Duodenal mucosa (tissue), 2 donors: ENCODE measurements at regions not wholly inside any gene's neighbourhood (a gene's known extent, or its start where the extent isn't known, plus 50 kb on each side); places are given as distances from the start of the nearest gene placed in this dataset.

Experiments used
- H3K27ac ChIP-seq: one replicate; pipeline ENCODE4 v1.7.0; 2013; ENCODE audit warnings: low read depth, low read length
- H3K27me3 ChIP-seq, 2 donors: one replicate each; pipeline ENCODE4 v1.7.0; 2013; ENCODE audit warnings: low read length in 2 of 2, control low read depth in 1 of 2; ENCODE audit not compliant: insufficient read depth in 2 of 2, control insufficient read depth in 1 of 2
- H3K36me3 ChIP-seq, 2 donors: one replicate each; pipeline ENCODE4 v1.7.0; 2013; ENCODE audit warnings: low read length in 2 of 2, control low read depth in 1 of 2; ENCODE audit not compliant: insufficient read depth in 2 of 2, control insufficient read depth in 1 of 2
- H3K4me1 ChIP-seq, 2 donors: one replicate each; pipeline ENCODE4 v1.7.0; 2013; ENCODE audit warnings: low read length in 2 of 2, control low read depth in 1 of 2; ENCODE audit not compliant: insufficient read depth in 2 of 2, control insufficient read depth in 1 of 2
- H3K4me3 ChIP-seq, 2 donors: one replicate each; pipeline ENCODE4 v1.7.0; 2013; ENCODE audit warnings: low read length in 2 of 2, low read depth in 1 of 2
- H3K9ac ChIP-seq, 2 donors: one replicate each; pipeline ENCODE4 v1.7.0; 2013; ENCODE audit warnings: low read length in 2 of 2, low read depth in 1 of 2
- H3K9me3 ChIP-seq, 2 donors: one replicate each; pipeline ENCODE4 v1.7.0; 2013; ENCODE audit warnings: low read length in 2 of 2, control low read depth in 1 of 2; ENCODE audit not compliant: control insufficient read depth in 1 of 2

DNA sequence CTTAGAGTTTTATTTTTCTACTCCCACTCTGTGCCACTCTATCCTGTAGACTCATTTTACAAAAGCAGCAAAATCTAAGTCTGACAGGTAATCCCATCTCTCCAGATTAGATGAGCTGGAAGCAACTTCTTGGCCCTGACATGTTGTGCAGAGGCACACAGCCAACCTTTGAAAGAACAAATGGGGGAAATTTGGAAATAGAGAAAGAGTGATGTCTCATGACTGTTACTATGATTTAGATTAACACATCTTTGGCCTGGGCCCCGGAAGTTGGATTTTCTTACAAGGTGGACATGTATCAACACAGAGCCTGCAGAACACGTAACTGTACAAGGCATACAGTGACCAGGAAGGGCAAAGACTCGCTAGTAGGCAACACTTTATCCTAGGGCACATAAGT is 227.7 kb downstream of the MYLK4 start:
- Histone ChIP-seq H3K27ac (no peak overlapping the region), H3K36me3 (no peaks in the 10 kb centered on the region), H3K27me3 (no peaks in the 10 kb centered on the region), H3K9me3 (peaks cover 8 to 13% of the 10 kb centered on the region in 2 donors), H3K4me1 (no peaks in the 10 kb centered on the region), H3K4me3 (no peak overlapping the region), H3K9ac (no peak overlapping the region)

DNA sequence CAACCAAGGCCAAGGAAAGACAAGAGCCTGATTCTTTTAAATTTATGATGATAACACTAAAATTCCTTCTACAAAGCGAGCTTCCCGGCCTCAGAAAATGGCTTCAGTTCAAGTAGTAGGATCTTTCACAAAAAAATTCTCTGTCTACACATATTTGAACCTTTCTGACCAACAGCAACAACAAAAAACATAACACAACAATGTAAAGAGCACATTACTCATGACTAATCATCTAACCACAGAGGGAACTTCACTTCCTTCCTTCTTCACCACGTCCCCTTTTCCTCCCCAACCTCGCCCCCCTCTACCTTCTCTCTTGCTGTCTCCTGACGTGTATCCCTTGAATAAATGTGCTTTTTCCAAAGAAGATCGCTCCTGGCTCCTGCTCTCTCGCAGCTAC is 228.2 kb downstream of the MYLK4 start:
- H3K9me3 ChIP-seq, result peaks cover 8 to 13% of the 10 kb centered on the region in 2 donors
- H3K36me3 ChIP-seq, result no peaks in the 10 kb centered on the region
- H3K9ac ChIP-seq, result no peak overlapping the region
- H3K27me3 ChIP-seq, result no peaks in the 10 kb centered on the region
- H3K4me1 ChIP-seq, result no peaks in the 10 kb centered on the region
- no peak overlapping the region for H3K4me3 ChIP-seq
- H3K27ac ChIP-seq, result no peak overlapping the region

- Histone ChIP-seq H3K9ac (no peak overlapping the region), H3K27ac (no peak overlapping the region), H3K4me3 (no peak overlapping the region), H3K4me1 (peaks cover 3 to 19% of the 10 kb centered on the region in 2 donors), H3K27me3 (peaks cover 0 to 3% of the 10 kb centered on the region in 2 donors), H3K9me3 (peaks cover 6 to 7% of the 10 kb centered on the region in 2 donors), H3K36me3 (no peaks in the 10 kb centered on the region)
Measured at GRCh38 chr6:2517855-2518473, 232.8 kb downstream of the MYLK4 start.

DNA sequence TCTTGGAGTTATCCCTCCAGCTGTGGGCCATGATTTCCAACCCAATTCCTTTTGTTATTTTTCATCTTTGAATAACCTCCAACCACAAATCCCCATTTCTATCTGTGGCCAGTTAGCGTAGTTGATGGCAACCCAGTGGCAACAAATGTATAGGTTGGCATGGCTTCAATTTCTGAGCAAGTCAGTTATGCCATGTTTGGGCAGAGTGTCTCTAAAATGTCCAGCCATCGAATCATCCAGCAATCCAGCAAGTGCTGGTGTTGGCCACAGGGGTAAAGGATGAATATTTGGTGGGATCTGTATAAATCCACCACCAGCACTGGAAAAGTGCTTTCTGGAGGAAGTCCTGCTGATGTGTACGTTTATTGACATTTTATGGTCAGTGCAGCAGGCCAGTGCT is 233.3 kb downstream of the MYLK4 start:
- Histone ChIP-seq H3K9me3 (peaks cover 6 to 7% of the 10 kb centered on the region in 2 donors), H3K27me3 (peaks cover 0 to 3% of the 10 kb centered on the region in 2 donors), H3K36me3 (no peaks in the 10 kb centered on the region)

GRCh38 chr6:2516059-2516458 is 234.7 kb downstream of the MYLK4 start:
- Histone ChIP-seq H3K27ac (no peak overlapping the region), H3K27me3 (peaks cover 3 to 4% of the 10 kb centered on the region in 2 donors)

More for the DNA sequence above, 233.3 kb downstream of the MYLK4 start:
- no peak overlapping the region for H3K4me3 ChIP-seq
- peaks cover 3 to 19% of the 10 kb centered on the region in 2 donors for H3K4me1 ChIP-seq
- no peak overlapping the region for H3K27ac ChIP-seq
- no peak overlapping the region for H3K9ac ChIP-seq

GRCh38 chr6:2514965-2515543 is 235.7 kb downstream of the MYLK4 start:
- Histone ChIP-seq H3K27ac (no peak overlapping the region), H3K4me1 (peaks cover 3 to 19% of the 10 kb centered on the region in 2 donors), H3K36me3 (no peaks in the 10 kb centered on the region), H3K4me3 (peak overlapping the region; percentile 33 to 55), H3K9me3 (peaks cover 4% of the 10 kb centered on the region in 2 donors), H3K27me3 (peaks cover 3 to 4% of the 10 kb centered on the region in 2 donors), H3K9ac (no peak overlapping the region)

More at GRCh38 chr6:2516059-2516458, 234.7 kb downstream of the MYLK4 start:
- Histone ChIP-seq H3K9me3 (peaks cover 6 to 7% of the 10 kb centered on the region in 2 donors), H3K9ac (no peak overlapping the region), H3K36me3 (no peaks in the 10 kb centered on the region), H3K4me1 (peaks cover 3 to 19% of the 10 kb centered on the region in 2 donors), H3K4me3 (no peak overlapping the region)

GRCh38 chr6:2512802-2513201 is 237.9 kb downstream of the MYLK4 start:
- Histone ChIP-seq H3K4me1 (peaks cover 3 to 19% of the 10 kb centered on the region in 2 donors), H3K36me3 (no peaks in the 10 kb centered on the region), H3K27ac (no peak overlapping the region), H3K9me3 (no peaks in the 10 kb centered on the region), H3K9ac (no peak overlapping the region), H3K4me3 (no peak overlapping the region), H3K27me3 (peaks cover 4 to 9% of the 10 kb centered on the region in 2 donors)

- Histone ChIP-seq H3K9ac (no peak overlapping the region), H3K4me1 (peaks cover under 1 to 9% of the 10 kb centered on the region in 2 donors), H3K36me3 (no peaks in the 10 kb centered on the region), H3K9me3 (no peaks in the 10 kb centered on the region), H3K27me3 (peaks cover 22 to 23% of the 10 kb centered on the region in 2 donors), H3K27ac (no peak overlapping the region), H3K4me3 (no peak overlapping the region)
Measured at GRCh38 chr6:2510316-2510715, 240.4 kb downstream of the MYLK4 start.

GRCh38 chr6:2509711-2510110 is 241.0 kb downstream of the MYLK4 start:
- Histone ChIP-seq H3K9me3 (no peaks in the 10 kb centered on the region), H3K36me3 (no peaks in the 10 kb centered on the region), H3K9ac (no peak overlapping the region), H3K4me3 (no peak overlapping the region), H3K4me1 (peaks cover 0 to 3% of the 10 kb centered on the region in 2 donors), H3K27me3 (peaks cover 22 to 24% of the 10 kb centered on the region in 2 donors), H3K27ac (no peak overlapping the region)

GRCh38 chr6:2508071-2508470 is 242.7 kb downstream of the MYLK4 start:
- no peaks in the 10 kb centered on the region for H3K4me1 ChIP-seq
- no peak overlapping the region for H3K27ac ChIP-seq
- H3K9ac ChIP-seq, result no peak overlapping the region
- no peaks in the 10 kb centered on the region for H3K36me3 ChIP-seq
- H3K9me3 ChIP-seq, result no peaks in the 10 kb centered on the region
- no peak overlapping the region for H3K4me3 ChIP-seq
- peaks cover 22 to 24% of the 10 kb centered on the region in 2 donors for H3K27me3 ChIP-seq
